GM19452 (cell line): ENCODE measurements at regions not wholly inside any gene's neighbourhood (a gene's known extent, or its start where the extent isn't known, plus 50 kb on each side); places are given as distances from the start of the nearest gene placed in this dataset.
"Not testable (repeated sequence)": the region's sequence is repeated elsewhere in the genome, so short reads cannot be mapped to it uniquely, and the experiment has no call there.

Source experiments
- ATAC-seq: cut with Tn5 transposase; IDR thresholded peaks from one replicate; pipeline ENCODE4 v1.9.1; 2021; ENCODE audit not compliant: unreplicated experiment

GRCh38 chr2:166831930-166832329, 56.4 kb upstream of the XIRP2 start:
- no peak for ATAC-seq

DNA sequence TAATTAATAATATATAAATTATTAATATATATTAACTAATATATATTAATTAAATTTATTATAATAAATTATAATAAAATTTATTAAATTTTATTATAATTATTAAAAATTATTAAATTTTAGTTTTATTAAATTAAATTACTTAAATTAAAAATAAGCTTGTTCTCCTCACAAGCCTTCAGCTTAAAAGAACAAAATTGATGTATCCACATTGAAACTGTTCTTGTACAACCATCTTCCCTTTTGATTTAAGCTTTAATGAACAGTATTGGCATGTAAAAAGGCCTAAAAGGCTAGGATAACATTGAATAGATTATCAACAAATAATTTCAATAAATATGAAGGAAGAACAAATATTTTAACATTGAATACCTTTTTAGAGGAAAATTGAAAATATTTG, 62.4 kb upstream of the XIRP2 start:
- no peak for ATAC-seq

GRCh38 chr2:166814335-166814734, 73.9 kb upstream of the XIRP2 start:
- ATAC-seq: no peak

GRCh38 chr2:166812166-166812891, 76.0 kb upstream of the XIRP2 start:
- ATAC-seq: no peak

DNA sequence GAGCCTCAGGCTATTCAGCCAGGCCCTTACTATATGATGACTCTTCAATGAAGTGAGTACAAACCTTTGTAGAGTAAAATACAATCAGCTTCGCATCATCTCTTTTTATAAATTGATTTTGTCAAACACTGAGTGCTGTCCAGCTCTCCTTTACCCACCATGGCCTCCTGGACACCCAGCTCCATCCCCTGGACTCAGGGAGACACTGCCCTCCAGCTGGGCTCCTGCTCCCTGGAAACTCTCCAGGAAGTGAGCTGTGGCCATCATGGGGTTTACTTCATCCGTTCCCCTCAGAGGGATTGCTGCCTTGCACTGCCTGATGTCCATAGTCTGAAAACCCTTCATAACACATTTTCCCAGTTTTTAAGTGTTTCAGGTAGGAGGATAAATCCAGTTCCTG, 82.5 kb upstream of the XIRP2 start:
- no peak for ATAC-seq

- no peak for ATAC-seq
These were observed 84.8 kb upstream of the XIRP2 start for GRCh38 chr2:166803373-166804000.

DNA sequence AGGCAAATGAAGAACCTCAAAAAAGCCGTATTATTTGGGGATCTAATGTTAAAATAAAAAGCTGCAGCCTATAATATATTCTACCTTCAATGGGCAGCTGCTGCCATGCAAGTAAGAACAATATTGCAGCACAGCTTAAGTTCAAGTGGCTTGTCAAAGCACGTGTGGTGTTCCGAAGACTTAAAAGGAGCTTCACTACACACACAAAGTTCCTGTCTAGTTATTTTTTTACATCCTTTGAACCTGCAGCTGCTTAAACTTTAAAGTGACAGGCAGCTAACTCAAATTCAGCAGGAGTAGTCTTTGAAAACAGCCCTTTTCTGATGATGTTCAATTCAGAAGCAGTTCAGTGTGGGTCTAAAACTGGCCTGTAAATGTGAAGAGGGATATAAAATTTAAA, 85.8 kb upstream of the XIRP2 start:
- no peak for ATAC-seq

- no peak for ATAC-seq
These were observed 95.5 kb upstream of the XIRP2 start for GRCh38 chr2:166792808-166793207.

GRCh38 chr2:166786707-166787106, 101.6 kb upstream of the XIRP2 start:
- ATAC-seq: no peak

DNA sequence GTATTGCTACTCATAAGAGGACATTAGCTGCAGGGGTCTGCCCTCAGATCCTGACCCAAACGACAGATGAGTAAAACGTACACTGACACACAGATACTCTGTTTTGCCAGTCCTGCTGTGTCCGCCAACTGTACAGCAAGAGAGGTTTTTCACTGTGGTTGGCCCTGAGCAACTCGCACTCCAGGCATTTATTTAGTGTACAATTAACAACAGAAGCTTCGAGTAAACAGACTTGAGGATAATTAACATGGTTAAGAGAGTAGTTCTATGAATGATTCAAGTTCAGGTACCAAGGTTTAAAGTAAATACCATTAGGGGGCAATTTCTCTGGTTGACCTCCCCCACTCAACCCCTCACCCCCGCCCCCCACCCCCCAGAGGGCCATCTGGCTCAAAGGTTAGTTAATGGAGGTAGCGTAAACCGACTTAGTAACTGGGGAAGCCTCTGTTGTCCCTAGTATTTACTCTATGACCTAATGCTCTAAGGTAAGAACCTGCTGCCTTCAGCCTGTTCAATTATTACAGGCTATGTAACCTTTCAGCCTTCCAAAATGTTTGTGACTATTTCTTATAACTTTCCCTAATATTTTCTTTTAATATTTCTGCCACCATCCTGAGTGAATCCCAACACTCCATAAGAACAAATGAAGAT, 103.9 kb upstream of the XIRP2 start:
- ATAC-seq: no peak

- no peak for ATAC-seq
These were observed 113.1 kb upstream of the XIRP2 start for GRCh38 chr2:166775176-166775575.

GRCh38 chr2:166773308-166773949, 114.9 kb upstream of the XIRP2 start:
- no peak for ATAC-seq

- peak; percentile 75 for ATAC-seq
These were observed 119.7 kb upstream of the XIRP2 start for GRCh38 chr2:166768393-166769123.

DNA sequence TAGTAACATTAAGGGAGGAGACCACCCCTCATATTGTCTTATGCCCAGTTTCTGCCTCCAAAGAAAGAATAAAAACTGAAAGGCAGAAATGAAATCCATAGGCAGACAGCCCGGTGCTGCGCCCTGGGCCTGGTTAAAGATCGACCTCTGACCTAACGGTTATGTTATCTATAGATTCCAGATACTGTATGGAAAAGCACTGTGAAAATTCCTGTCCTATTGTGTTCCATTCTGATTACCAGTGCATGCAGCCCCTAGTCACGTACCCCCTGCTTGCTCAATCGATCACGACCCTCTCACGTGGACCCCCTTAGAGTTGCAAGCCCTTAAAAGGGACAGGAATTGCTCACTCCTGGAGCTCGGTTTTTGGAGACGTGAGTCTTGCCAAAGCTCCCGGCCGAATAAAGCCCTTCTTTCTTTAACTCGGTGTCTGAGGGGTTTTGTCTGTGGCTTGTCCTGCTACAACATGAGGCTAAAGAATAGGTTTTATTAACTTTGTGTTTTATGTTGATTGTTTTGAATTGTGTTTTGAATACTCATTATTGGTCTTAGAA, 121.4 kb upstream of the XIRP2 start:
- ATAC-seq: not testable (repeated sequence)

GRCh38 chr2:166766220-166766619, 122.1 kb upstream of the XIRP2 start:
- ATAC-seq: no peak

GRCh38 chr2:166765141-166765540, 123.1 kb upstream of the XIRP2 start:
- no peak for ATAC-seq

- no peak for ATAC-seq
These were observed 123.6 kb upstream of the XIRP2 start for GRCh38 chr2:166764702-166765101.

- ATAC-seq: no peak
These were observed 124.1 kb upstream of the XIRP2 start for GRCh38 chr2:166764216-166764615.

DNA sequence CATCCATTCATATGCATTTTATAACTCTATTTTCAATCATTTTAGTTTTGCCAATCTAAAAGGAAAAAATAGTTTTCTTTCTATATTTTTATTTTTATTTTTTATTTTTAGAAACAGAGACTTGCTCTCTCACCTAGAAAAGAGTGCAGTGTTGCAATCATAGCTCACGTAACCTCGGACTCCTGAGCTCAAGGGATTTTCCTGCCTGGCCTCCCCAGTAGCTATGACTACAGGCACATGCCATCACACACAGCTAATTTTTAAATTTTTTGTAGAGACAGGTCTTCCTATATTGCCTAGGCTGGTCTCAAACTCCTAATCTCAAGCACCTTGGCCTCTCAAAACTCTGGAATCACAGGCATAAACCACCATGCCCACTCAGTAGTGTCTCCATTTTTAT, 125.5 kb upstream of the XIRP2 start:
- no peak for ATAC-seq

DNA sequence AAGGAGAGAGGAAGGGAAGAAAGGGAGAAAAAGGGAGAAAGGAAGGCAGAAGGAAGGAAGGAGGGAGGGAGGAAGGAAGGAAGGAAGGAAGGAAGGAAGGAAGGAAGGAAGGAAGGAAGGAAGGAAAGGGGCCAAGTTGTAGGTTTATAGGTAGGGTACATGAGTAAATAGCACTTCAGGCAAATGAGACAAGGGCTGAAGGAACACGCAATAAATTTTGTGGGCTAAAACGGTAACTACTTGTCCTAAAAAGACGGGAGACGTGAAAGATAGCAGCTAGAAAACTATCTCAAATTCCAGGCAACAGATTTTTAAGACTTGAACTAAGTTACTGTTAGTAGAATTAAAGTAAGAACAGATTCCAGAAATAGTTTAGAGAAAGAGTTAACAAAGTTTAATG, 129.3 kb upstream of the XIRP2 start:
- ATAC-seq: no peak

GRCh38 chr2:166750624-166751023, 137.7 kb upstream of the XIRP2 start:
- no peak for ATAC-seq
